ENCODE measurements at regions not wholly inside any gene's neighbourhood (a gene's known extent, or its start where the extent isn't known, plus 50 kb on each side); places are given as distances from the start of the nearest gene placed in this dataset.

DNA sequence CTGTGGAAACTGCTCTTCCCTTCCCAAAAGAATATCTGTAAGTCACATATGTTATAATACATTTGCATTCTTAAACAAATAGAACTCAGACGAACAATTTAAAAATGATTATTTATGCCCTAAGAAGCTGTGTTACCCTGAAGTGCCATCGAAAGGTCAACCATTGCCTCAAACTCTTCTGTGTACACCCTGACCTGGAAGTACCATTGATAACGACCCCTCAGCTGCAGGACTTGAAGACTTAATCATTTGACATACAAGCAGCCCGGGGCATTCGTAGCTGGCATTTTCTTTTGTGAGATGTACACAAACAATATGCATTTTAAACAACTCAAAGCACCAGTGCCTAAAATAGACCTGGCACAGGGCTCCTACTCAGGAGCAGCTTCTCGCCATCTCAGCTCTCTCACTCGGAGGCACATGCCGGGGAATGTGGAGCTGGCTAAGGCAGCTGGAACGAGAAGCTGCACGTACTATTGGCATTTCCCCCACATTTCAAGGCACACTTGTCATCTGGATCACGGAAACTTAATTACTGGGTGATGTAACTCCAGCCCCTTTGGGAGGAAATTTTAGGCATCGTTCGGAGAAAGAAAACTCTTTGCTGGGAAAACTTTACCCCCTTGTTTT is 170.0 kb upstream of the GALNT5 start:
- H3K4me1 ChIP-seq (ENCODE audit: low read depth) = no peaks in the 10 kb centered on the region
- H3K4me3 ChIP-seq = no peak overlapping the region
- H3K27ac ChIP-seq = no peak overlapping the region
- H3K27me3 ChIP-seq = no peaks in the 10 kb centered on the region
- TF ChIP-seq, protein P1, sequence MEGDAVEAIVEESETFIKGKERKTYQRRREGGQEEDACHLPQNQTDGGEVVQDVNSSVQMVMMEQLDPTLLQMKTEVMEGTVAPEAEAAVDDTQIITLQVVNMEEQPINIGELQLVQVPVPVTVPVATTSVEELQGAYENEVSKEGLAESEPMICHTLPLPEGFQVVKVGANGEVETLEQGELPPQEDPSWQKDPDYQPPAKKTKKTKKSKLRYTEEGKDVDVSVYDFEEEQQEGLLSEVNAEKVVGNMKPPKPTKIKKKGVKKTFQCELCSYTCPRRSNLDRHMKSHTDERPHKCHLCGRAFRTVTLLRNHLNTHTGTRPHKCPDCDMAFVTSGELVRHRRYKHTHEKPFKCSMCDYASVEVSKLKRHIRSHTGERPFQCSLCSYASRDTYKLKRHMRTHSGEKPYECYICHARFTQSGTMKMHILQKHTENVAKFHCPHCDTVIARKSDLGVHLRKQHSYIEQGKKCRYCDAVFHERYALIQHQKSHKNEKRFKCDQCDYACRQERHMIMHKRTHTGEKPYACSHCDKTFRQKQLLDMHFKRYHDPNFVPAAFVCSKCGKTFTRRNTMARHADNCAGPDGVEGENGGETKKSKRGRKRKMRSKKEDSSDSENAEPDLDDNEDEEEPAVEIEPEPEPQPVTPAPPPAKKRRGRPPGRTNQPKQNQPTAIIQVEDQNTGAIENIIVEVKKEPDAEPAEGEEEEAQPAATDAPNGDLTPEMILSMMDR (IDR thresholded peaks at IDR 0.05; ENCODE audit: low read depth, low read length) = no peak
- DNase-seq (ENCODE audit: low read depth in 1 of 2, low spot score in 1 of 2) = peak in 1 of 2 donors; percentile 37
- H3K36me3 ChIP-seq = no peaks in the 10 kb centered on the region
- no peaks in the 10 kb centered on the region for H3K9me3 ChIP-seq (ENCODE audit: low read depth)

- no peak overlapping the region for H3K4me3 ChIP-seq
- DNase-seq (ENCODE audit: low read depth in 1 of 2, low spot score in 1 of 2) = no peak
- H3K4me1 ChIP-seq (ENCODE audit: low read depth) = no peaks in the 10 kb centered on the region
- TF ChIP-seq, protein P1 (IDR thresholded peaks at IDR 0.05; ENCODE audit: low read depth, low read length) = no peak
- H3K9me3 ChIP-seq (ENCODE audit: low read depth) = no peaks in the 10 kb centered on the region
- no peaks in the 10 kb centered on the region for H3K27me3 ChIP-seq
- no peaks in the 10 kb centered on the region for H3K36me3 ChIP-seq
- no peak overlapping the region for H3K27ac ChIP-seq
Observed at GRCh38 chr2:157093666-157094065, 163.8 kb upstream of the GALNT5 start.

DNA sequence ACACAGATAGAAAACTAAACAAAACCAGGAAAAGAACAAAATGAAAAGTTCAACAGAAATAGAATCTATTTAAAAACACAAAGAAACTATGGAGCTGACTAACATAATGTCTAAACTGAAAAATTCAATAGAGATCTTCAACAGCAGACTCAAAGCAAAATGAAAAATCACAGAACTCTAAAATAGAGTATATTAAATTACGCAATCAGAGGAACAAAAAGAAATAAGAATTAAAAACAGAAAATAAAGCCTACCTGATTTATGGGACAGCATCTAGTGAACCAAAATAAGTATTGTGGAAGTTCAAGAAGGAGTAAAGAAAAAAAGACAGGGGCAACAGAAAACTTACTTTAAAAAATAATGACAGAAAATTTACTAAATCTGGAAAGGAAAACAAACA is 152.1 kb upstream of the GALNT5 start:
- TF ChIP-seq, protein P1 (IDR thresholded peaks at IDR 0.05; ENCODE audit: low read depth, low read length) = no peak
- no peak for DNase-seq (ENCODE audit: low read depth in 1 of 2, low spot score in 1 of 2)
- H3K27me3 ChIP-seq = no peaks in the 10 kb centered on the region
- no peaks in the 10 kb centered on the region for H3K36me3 ChIP-seq
- no peaks in the 10 kb centered on the region for H3K4me1 ChIP-seq (ENCODE audit: low read depth)
- no peaks in the 10 kb centered on the region for H3K9me3 ChIP-seq (ENCODE audit: low read depth)
- H3K4me3 ChIP-seq = no peak overlapping the region
- H3K27ac ChIP-seq = no peak overlapping the region

DNA sequence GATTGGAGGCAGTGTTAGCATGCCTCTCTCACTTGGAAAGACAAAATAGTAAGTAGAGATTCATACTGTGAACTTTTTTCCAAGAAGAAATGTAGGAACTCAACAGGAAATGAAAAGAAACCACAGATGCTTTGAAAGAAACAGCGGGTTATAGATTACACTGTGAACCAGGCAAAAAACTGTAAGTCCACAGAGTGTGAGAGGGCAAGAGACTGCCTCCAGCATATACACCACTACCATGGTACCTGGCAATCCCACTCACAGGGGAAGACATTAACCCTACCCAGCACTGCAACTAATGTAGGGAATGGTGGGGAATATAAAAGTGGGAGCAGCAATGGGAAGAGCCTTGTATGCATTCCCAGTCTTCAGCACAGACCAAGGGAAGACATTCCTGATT is 150.6 kb upstream of the GALNT5 start:
- TF ChIP-seq, protein P1 (IDR thresholded peaks at IDR 0.05; ENCODE audit: low read depth, low read length) = no peak
- Histone ChIP-seq H3K9me3 (ENCODE audit: low read depth) (no peaks in the 10 kb centered on the region), H3K4me3 (no peak overlapping the region), H3K27ac (no peak overlapping the region), H3K4me1 (ENCODE audit: low read depth) (no peaks in the 10 kb centered on the region), H3K36me3 (no peaks in the 10 kb centered on the region), H3K27me3 (no peaks in the 10 kb centered on the region)
- peak in 1 of 2 donors; percentile 14 for DNase-seq (ENCODE audit: low read depth in 1 of 2, low spot score in 1 of 2)

GRCh38 chr2:157107460-157107859 is 150.0 kb upstream of the GALNT5 start:
- TF ChIP-seq, protein P1 (IDR thresholded peaks at IDR 0.05; ENCODE audit: low read depth, low read length) = no peak
- Histone ChIP-seq H3K9me3 (ENCODE audit: low read depth) (no peaks in the 10 kb centered on the region), H3K4me3 (no peak overlapping the region), H3K4me1 (ENCODE audit: low read depth) (no peaks in the 10 kb centered on the region), H3K36me3 (no peaks in the 10 kb centered on the region), H3K27ac (no peak overlapping the region), H3K27me3 (no peaks in the 10 kb centered on the region)
- no peak for DNase-seq (ENCODE audit: low read depth in 1 of 2, low spot score in 1 of 2)

Data from cardiac muscle cell (in vitro differentiated cells and primary cell).